NCI-H1930 (cell line): ENCODE measurements at regions not wholly inside any gene's neighbourhood (a gene's known extent, or its start where the extent isn't known, plus 50 kb on each side); places are given as distances from the start of the nearest gene placed in this dataset.

Experiments
- DNase-seq, 2 experiments: peaks; one replicate each; lab custom pipeline; 2025; lab: John Stamatoyannopoulos, UW

DNA sequence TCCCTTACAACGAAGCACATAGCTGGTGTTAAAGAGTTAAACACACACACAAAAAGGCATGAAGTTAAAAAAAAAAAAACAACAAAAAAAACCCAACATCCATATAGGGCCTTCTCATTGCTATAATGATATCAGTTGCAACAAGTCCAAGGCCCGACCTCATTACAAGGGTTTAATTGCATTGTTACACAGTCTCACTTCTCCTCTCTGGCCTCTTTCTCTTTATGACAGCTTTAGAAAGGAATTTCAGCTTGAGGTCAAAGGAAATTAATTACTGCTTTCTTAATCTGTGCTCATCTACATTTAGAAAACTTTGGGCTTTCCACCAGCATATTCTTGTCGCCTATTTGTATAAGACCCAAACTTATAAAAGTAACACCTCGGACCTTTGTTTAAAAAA lies 342.1 kb downstream of the NR2F2 start:
- DNase-seq: no peak

DNA sequence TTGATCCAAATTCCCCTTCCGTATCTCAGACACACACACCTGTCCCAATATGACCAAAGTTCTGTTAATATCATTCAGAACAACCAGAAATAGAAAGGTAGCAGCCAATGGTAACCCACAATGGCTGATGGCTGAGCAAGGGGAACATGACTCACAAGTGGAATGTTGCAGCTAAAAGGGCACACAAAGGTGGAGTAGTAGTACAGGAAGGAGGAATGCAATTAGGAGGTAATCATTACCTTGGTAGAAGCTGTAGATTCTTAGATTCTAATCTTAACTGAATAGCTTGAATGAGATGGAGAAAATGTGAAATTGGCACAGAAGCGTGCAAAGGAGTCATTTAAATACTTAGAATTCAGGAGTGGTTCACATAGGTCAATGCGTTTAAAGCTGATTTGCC lies 347.9 kb downstream of the NR2F2 start:
- DNase-seq: no peak

DNA sequence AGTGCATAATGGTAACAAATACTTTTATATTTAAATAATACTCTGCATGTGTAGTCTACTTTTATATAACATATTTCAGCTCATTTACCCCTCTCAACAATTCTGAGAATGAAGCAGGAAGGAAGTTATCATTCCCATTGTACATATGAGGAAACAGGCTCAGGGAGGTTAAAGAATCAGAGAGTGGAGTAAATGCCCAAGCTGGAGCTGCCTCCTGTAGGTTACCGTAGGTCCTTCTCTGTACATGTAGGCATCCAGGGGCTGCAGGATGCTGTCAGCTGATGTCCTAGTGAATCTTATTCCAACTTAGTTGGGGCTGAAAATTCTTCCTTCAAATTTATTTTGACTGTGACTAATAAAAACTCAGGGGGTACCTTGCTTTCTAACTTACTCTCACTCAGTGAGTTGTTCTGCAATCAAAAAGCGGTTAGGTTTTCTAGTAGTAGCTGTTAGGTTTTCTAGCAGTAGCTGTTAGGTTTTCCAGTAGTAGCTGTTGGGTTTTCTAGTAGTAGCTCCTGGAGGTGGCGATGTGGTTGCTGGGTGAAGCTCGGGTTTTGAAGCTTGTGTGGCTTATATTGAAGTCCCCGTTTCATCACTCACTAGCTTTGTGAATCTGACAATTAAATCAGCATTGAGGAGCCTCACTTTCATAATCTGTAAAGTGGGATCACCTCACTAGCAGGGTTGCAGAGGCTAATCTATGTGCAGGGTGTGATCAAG lies 357.0 kb downstream of the NR2F2 start:
- no peak for DNase-seq

DNA sequence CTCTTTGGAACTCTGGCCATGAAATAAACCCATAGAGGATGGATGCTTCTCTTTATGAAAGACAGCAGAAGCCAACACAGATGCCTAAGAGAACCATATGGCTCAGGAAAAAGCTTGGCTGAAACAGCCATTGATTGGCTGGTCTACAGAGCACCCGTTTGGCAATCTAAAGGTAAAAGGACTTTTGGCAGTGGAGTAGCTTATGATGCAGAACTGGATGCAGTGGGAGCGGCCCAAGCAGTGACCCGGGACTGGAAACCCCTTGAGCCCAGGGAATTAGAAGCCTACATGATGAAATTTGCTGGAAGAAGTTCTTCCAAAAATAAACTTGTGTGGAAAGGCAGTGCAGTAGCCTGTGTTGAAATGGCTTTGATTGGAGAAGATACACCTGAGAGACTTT lies 360.2 kb downstream of the NR2F2 start:
- DNase-seq: no peak

DNA sequence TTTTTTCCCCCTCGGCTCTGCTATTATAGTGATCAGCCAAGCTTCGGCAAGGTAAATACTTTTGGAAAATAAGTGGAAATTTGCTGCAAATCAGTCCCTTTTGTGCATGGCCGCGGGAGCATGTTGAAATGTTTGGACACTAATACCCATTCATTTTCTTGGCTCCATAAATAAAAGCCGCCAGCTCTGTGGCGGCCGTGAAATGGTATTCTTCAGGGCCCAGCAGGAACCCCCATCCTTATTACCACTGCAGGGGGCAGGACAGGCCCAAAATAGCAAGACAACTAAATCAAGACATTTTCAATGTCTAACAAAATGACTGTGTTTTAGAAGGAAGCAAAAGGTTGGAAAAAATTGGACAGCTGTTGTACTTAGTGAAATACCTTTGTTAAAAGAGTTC lies 362.3 kb downstream of the NR2F2 start:
- DNase-seq: peak; percentile 2 to 36

DNA sequence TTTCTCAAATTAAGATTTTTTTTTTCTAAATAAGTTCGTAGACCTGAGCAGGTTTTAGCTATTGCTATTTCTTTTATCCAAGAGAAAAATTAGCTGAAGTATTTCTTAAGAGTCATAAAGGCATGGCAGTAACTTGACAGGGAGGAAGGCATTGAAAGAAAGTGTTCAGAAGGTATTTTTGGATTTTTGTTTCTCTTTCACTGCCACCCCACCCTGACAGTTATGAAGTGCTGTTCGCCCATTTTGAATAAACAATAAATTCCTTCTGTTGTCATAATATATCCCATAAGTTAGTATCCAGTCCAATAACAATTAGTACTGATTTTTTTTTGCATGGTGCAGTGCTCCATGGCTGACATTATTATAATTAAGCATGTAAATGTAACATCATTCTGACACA lies 363.0 kb downstream of the NR2F2 start:
- no peak for DNase-seq

DNA sequence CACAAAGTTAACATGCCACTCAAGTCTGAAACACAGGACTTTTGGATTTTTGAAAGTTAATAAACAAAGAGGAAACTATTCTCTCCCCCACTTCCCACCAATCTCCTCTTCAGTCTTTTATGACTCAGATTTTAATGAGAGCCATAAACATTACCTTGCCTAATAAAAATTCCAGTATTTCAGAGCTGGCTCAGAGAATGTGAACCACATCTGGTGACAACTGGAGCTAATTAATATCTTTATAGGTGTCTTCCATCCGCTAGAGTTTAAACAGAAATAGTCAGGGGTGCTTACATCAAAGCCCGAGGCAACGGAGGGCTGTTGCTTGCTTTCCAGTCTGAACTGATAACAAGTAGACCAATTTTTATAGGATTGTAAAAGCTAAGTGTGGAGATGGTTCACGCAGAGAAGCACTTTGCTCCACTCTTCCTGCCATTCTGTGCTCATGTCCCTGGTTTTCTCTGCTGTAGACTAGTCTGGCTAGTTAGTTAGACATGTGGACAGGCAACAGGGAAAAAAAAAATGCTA lies 363.6 kb downstream of the NR2F2 start:
- DNase-seq: no peak

DNA sequence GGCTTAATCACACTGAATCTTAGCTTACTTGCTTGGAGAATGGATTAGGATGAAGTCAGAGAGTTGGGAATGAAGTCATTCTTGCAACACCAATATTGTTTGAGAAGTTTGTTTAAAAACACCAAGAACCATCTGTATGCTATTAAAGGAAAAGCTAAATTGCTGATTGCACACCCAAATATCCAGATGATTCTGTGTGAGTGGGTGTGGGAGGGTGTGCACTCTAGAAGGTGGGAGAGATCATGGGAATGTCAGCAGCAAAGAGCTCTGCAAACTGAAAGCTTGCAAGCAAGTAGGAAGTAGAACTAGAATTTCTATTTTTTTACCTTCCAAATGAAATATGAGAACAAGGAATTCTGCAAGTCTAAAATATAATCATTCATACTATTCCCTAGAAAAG lies 364.9 kb downstream of the NR2F2 start:
- DNase-seq: no peak

DNA sequence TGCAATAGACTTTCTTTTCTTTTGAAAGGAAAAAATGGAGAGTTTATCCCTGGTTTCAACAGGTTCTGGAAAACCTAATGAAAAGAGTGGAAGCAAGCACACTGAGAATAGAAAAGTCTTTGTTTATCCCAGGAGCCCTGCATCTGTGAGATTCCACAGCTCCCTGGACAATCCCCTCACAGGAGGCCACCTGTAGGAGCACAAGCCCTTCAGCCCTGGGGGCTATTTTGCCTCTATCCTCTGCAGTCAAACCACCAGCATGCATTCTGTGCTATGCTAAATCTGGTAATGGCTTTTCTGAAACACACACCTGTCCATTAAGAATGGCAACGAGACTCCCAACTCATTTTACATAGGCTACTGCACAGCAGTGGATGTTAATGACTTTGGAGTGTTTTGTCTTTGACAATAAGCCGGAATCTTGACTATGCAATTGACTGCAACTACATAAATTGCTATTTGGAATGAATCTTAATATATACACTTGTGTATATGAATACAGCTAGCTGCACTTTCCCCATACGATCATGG lies 369.4 kb downstream of the NR2F2 start:
- DNase-seq: peak; percentile 26 to 51

DNA sequence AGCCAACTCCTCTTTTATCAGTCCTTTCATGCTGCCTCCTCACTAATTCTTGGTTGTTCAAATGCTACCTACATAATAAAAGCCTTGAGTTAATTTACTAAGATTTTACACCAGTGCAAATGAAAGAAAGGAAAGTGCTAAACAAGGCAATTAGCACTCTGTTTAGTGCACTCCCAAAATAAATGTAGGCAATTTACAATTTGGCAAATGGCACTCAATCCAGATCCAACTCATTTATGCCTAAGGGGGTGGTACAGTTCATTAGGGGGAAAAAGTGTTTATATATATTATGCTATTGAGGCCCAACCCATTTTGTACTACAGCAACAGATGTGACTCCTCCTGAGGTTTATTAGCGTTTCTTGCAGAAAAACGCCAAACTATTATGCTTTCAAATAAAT lies 370.1 kb downstream of the NR2F2 start:
- DNase-seq: peak; percentile 16 to 25

DNA sequence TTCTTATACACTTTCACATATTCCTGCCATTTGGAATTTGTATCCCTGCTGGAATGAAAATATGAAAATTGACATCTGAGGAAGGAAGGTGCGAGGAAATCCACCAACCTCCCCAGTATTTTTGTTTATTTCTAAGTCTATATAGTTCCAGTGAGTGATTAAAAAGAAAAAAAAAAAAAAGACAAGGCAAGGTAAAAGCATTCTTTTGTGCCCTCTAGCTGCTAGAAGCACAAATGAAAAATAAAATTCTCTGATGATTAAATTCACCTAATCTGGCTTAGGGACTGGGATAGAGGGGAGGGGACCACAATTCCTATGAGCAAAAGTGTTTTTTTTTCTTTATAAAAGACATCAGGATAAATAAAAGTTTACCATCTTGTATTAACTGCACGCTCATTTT lies 370.9 kb downstream of the NR2F2 start:
- DNase-seq: no peak

DNA sequence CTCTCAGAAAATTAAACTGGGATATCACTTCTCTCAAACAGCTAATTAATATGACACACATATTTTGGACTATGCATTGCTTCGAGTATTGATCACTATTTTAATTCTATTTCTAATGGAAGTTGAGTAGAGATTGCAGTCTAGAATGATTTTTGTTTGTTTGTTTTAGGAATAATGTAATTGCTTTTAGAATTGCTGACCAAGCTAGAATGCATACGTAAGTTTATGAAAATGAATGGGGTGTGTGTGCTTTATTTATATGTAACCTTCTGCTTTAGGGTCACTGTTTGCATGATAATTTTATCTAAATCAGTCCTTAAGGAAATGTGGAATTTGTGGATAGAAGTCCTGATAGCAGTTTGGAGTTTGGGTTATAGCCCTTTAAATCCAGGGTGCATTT lies 371.4 kb downstream of the NR2F2 start:
- DNase-seq: no peak

DNA sequence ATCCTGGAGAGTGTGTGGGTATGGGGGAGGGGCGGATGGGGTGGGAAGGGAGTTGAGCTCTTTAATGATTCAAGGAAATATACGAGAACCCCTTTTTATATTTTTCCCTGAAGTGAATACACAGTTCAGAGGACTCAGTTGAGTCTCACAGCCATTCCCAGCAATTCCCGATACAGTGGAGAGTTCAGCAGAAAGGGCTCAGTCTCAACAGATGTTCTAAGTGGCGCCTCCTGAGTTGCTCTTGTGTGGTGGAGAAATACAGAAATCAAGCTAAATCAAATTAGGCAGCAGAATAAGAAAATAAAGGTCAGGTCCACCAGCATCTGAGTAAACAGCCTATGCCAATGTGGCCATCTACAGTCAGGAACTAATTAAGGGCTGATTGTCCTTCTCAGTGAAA lies 372.1 kb downstream of the NR2F2 start:
- no peak for DNase-seq

DNA sequence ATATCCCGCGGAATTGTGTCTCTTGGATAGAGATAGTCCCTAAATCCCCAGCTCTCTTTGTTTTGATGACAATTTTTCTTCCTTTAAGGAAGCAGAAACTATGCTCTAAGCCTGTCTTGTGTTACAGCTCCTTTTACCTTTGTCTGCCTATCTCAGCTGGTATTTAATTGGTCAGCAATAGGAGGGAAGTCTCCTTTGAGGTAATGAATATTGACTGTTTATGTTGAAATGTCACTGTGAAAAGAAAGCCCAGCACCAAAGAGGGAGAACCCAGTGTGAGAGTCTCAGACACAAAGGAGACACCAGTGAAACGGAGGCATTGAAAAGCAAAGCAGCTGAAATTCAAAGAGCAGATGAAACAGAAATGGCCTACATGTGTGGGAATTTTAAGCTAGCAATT lies 372.6 kb downstream of the NR2F2 start:
- no peak for DNase-seq

DNA sequence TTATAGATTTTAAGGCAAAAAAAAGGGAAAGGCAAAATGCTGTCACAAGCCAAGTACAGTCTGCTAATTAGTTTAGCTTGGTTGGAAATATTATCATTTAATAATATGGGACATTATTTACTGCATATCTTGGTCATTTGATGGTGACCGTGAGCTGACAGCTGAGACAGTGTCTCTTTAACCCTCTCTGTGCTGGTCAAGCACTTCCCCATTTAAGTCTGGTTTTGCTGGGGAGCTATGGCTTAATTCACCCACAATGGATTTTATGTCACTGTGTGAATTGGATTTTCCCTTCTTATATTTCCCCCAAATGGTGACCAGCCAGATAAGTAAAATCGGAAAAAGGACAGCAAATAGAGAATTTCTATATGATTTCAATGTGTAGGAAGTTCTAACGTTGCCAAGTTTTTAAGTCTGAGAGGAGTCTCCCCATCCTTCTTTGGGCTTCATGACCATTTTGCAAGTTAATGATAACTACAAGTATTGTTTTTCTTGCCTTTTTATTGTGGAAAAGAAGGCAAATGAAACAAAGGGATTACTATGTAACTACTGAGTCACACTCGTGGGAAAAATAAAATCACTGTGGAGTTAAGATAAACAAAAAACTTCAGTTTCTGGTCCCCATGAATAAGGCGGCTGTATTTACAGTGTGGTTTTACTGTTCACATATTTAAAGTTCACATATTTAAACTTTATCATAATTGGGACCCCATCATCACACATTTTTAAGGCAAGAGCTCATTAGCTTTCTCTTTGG lies 373.5 kb downstream of the NR2F2 start:
- DNase-seq: no peak

DNA sequence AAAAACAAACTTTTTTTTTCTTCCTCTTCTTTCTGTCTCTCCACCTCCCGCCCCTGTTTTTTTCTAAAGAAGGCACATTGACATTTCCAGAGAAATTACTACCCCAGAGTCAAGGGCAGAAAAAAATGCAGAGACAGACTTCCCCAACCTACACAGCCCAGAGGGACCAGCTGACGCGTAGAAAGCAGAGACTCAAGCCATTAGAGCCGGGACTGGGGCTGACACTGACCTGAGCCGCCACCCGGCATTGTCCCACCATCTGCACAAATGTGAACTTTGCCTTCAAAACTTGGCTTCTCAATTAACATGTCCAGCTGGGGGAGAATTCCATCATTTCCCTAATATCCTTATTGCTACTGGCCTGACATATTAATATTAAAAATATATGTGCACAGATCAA lies 385.6 kb downstream of the NR2F2 start:
- DNase-seq: no peak

DNA sequence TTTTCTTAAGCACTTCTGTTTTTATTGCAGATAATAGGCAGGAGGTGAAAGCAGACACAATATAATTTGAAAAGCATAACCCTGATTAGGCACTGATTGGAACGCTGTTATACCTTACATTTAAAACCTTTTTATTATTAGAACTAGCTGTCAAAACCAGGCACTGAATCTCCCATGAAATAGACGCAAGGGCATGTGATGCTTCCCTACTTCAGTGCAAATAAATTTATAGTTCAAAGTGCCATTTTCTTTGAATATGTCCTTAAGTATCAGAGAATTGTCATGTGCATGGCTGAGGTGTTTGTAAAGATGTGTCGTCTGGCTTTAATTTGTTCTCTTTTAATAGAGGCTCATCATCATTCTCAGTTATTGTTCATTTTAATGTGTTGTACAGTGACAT lies 386.0 kb downstream of the NR2F2 start:
- no peak for DNase-seq

DNA sequence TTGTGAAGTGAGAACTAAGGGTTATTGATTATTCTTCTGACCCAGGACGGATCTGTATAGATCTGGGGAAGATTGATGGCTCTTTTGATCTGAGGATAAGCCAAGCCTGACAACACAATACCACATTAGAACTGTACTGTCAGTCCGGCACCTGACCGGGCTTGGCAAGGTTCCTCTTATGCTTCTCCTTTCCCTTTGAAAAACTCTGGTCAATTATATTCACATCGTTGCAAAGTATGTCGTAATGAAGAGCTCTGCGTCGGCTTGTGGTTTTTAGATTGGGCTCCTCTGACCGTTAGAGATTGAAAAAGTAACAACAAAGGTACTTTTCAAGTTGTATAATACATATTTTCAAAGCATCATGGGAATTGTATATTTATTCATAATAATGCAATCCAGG lies 389.8 kb downstream of the NR2F2 start:
- DNase-seq: no peak

DNA sequence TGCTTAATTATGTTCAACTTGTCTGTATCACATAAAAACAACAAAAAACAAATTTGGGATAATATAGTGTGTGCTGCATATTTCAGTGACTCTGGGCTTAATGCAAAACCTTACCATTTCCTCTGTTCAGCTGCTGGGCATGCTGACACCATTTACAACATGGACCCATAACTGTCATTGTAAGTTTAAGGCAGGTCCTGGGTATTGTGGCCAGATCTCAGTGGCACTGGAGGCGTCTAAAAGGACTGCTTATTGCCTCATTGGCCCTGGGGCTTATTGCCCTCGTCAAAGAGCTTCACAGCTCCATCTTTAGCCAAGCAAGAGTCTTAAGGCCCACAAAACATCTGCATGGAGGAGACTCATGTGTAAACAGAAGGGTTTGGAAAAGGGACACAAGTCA lies 390.2 kb downstream of the NR2F2 start:
- no peak for DNase-seq

DNA sequence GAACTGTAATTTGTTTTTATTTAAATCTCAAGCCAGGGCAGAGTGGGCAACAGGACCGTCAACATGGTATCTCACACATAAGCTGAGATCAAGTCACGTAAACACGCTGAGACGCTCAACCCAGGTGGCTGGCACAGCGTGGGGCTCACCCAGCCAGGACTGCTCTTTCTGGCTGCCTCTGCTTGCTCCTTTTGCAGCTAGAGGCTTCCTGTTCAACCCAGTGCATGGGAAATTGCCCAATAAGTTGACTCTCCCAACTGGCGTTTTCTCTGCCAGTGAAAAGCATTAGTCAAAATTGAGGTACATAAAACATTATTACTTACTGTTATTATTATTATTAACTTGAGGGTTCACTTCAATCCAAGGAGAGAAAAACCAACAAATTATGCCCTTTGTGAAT lies 398.1 kb downstream of the NR2F2 start:
- peak in 1 of 2 experiments; percentile 17 for DNase-seq

DNA sequence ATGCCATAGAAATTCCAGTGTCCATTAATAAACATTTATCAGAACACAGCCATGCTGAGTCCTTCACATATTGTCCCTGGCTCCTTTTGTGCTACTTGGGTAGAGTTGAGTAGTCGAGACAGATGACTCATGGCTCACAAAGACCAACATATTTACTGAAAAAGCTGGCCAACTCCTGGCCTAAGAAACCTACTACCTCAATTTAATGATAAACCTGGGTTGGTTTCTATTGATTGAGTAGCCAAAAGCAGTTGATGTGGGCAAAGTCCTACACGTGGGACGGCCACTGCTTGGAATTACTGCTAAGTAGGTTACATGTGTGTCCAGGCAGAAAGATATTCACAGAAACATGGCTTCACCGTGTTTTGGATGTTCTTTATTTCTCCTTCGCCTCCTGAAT lies 402.2 kb downstream of the NR2F2 start:
- no peak for DNase-seq

DNA sequence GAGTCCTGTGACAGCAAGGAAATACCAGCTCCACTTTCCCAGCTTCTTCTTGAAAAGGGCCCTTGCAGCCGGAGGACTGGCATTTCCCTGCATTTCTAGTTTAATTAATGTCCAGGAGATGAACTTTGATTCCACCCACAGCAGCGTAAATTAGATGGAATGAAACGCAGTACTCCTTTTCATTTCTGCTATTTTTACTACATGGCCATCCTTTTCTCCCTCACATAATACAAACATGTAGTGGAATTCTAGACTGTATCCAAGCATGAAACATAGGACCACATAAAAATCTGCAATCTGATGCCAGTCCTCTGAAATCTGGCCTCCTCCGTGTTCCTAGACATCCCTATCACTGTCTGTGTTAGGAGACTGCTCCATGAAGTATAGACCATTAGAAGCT lies 403.2 kb downstream of the NR2F2 start:
- no peak for DNase-seq

DNA sequence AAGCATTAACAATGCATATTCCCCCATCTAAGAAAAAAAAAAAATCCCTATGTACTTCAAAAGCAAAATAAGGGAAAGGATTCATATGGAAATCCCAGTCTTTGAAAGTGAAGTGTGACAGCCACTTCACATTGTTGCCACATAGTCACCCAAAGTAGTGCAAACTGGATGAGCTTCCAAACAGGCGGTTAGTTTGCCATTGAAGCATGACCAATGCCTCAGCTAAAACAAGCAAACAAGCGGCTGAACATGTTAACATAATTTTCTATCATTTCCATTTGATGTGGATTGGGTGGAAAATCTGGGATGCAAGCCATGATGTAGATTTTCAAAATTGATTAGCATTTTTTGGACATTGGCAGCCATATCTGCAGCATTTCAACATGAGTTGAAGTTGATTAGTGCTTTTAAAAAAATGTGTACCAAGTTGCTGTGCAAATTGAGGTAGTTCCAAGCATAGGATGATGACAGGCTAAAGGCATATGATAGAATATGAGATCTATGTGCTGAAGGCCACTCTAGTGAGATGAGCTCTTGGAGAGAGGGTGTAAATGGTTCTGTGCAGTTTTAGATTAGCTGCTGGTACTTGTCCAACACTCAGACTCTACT lies 405.2 kb downstream of the NR2F2 start:
- DNase-seq: no peak
